K562 (cell line): ENCODE measurements at regions not wholly inside any gene's neighbourhood (a gene's known extent, or its start where the extent isn't known, plus 50 kb on each side); places are given as distances from the start of the nearest gene placed in this dataset.

ENCODE experiments used
- ATAC-seq: fragments of 200-7000 bp; cut with Tn5 transposase; 3 replicates; pipeline ENCODE4 v1.9.1; 2020; ENCODE audit warnings: moderate library complexity
- BruUV-seq: library from RNA; stranded (reverse); fragments of 400-500 nt; replicated peaks from 2 replicates; lab custom pipeline; 2021; lab: Mats Ljungman, UMichigan
- CTCF ChIA-PET: fragments of 300-600 bp; formaldehyde crosslinking; extraction: SDS; loops from one replicate; lab custom pipeline; 2021; ENCODE audit warnings: low intra/inter-chr PET ratio; lab: Yijun Ruan, JAX
- POLR2A ChIA-PET: fragments of 300-600, 350-650 bp; sonication (Branson Sonifier 250); formaldehyde crosslinking; extraction: SDS; loops from one replicate; lab custom pipeline; 2021; ENCODE audit warnings: antibody characterized with exemption, inconsistent platforms; lab: Yijun Ruan, JAX
- DNase-seq, 4 experiments: peaks; one replicate each; pipeline versions ENCODE4 v3.0.0 to v3.0.0-alpha.2; 2011 to 2018; ENCODE audit warnings: low spot score in 3 of 4, mixed read lengths in 3 of 4; ENCODE audit errors: extremely low read depth in 1 of 4
- FAIRE-seq: peaks from 2 replicates; lab custom pipeline; 2011; peaks lifted over from hg19 to GRCh38; lab: Jason Lieb, UNC
- H2AFZ ChIP-seq: 2 replicates; pipeline ENCODE4 v1.6.0; 2011; ENCODE audit warnings: low read depth, low read length, control low read depth, inconsistent platforms
- H3K27ac ChIP-seq: fragments of 200-600 bp; 3 replicates; pipeline ENCODE4 v1.8.0; 2011; ENCODE audit warnings: low read depth, mild to moderate bottlenecking, control low read depth, inconsistent platforms, low read length, moderate library complexity, mixed read lengths; ENCODE audit errors: extremely low read depth
- H3K27me3 ChIP-seq, 2 experiments: fragments of 300-600 bp in 1 of 2; 2 replicates in 1 of 2; 3 replicates in 1 of 2; pipeline versions ENCODE4 v1.6.0 to v1.8.0; 2011; ENCODE audit warnings: inconsistent platforms in 2 of 2, low read length in 2 of 2, mild to moderate bottlenecking in 1 of 2, mixed read lengths in 1 of 2, moderate library complexity in 1 of 2; ENCODE audit not compliant: control insufficient read depth in 2 of 2, insufficient read depth in 2 of 2
- H3K36me3 ChIP-seq: fragments of 300-600 bp; 3 replicates; pipeline ENCODE4 v1.8.0; 2011; ENCODE audit warnings: mild to moderate bottlenecking, low read length, inconsistent platforms; ENCODE audit not compliant: control insufficient read depth, insufficient read depth
- H3K4me1 ChIP-seq, 2 experiments: fragments of 200-600 bp in 1 of 2; replicated peaks in 1 of 2; 2 replicates in 1 of 2; 3 replicates in 1 of 2; pipeline versions ENCODE4 v1.5.1 to v1.8.0; 2011; ENCODE audit warnings: inconsistent platforms in 2 of 2, low read length in 2 of 2, mild to moderate bottlenecking in 1 of 2, mixed read lengths in 1 of 2, moderate library complexity in 1 of 2; ENCODE audit not compliant: control insufficient read depth in 2 of 2, insufficient read depth in 2 of 2
- H3K4me2 ChIP-seq: 2 replicates; pipeline ENCODE4 v1.6.1; 2011; ENCODE audit warnings: low read length, control low read depth, inconsistent platforms, mixed read lengths; ENCODE audit not compliant: insufficient read depth
- H3K4me3 ChIP-seq: fragments of 200-600 bp; sonication (generic), shearing (Covaris generic); 2 replicates; pipeline ENCODE4 v1.5.1; 2016; ENCODE audit warnings: control low read depth, inconsistent platforms
- H3K79me2 ChIP-seq: fragments of 200-600 bp; 3 replicates; pipeline ENCODE4 v1.8.0; 2011; ENCODE audit warnings: low read length, inconsistent platforms; ENCODE audit not compliant: control insufficient read depth, insufficient read depth
- H3K9ac ChIP-seq, 2 experiments: 2 replicates each; pipeline versions ENCODE4 v1.6.0 to v1.6.1; 2011; ENCODE audit warnings: low read depth in 2 of 2, low read length in 2 of 2, control low read depth in 1 of 2, inconsistent platforms in 1 of 2, mild to moderate bottlenecking in 1 of 2, mixed read lengths in 1 of 2; ENCODE audit not compliant: insufficient read depth in 1 of 2
- H3K9me1 ChIP-seq: one replicate; pipeline ENCODE4 v1.6.0; 2011; ENCODE audit warnings: inconsistent platforms, mild to moderate bottlenecking, low read length, moderate library complexity; ENCODE audit not compliant: control insufficient read depth, insufficient read depth
- H3K9me3 ChIP-seq: replicated peaks from 2 replicates; pipeline ENCODE4 v1.5.1; 2011; ENCODE audit warnings: low read depth, low read length, inconsistent platforms; ENCODE audit not compliant: control insufficient read depth, insufficient read depth
- H4K20me1 ChIP-seq: replicated peaks from 2 replicates; pipeline ENCODE4 v1.6.1; 2011; ENCODE audit warnings: low read length, inconsistent platforms, mixed read lengths; ENCODE audit not compliant: control insufficient read depth, insufficient read depth
- ARID3A ChIP-seq: IDR thresholded peaks from 2 replicates; pipeline ENCODE4 v1.6.1; 2012; ENCODE audit warnings: low read depth, low read length, improper control_type of control experiment, borderline replicate concordance
- BRD4 ChIP-seq: fragments of 200-600 bp; sonication (generic); IDR thresholded peaks from 2 replicates; pipeline ENCODE4 v1.6.1; 2017; ENCODE audit warnings: inconsistent platforms
- CBX5 ChIP-seq: IDR thresholded peaks from 2 replicates; pipeline ENCODE4 v1.6.1; 2014; ENCODE audit warnings: low read depth, borderline replicate concordance
- PCBP1 ChIP-seq: fragments of 200-400 bp; formaldehyde crosslinking; IDR thresholded peaks from 2 replicates; pipeline ENCODE4 v1.6.1; 2018; ENCODE audit warnings: mild to moderate bottlenecking, low read depth, low read length; ENCODE audit not compliant: poor library complexity, severe bottlenecking
- PHF21A ChIP-seq: fragments of 450-650 bp; IDR thresholded peaks from 2 replicates; pipeline ENCODE4 v1.6.1; 2017; ENCODE audit warnings: low read depth, borderline replicate concordance
- RBM25 ChIP-seq: fragments of 200-400 bp; formaldehyde crosslinking; IDR thresholded peaks from 2 replicates; pipeline ENCODE4 v1.6.1; 2018; ENCODE audit warnings: low read length, low read depth, moderate library complexity; ENCODE audit not compliant: severe bottlenecking
- ZC3H8 ChIP-seq: fragments of 450-650 bp; IDR thresholded peaks from 2 replicates; pipeline ENCODE4 v1.6.1; 2017
- WGBS: fragments of 100-300 bp; shearing (Covaris generic); methylation state at CpG from one replicate; pipeline ENCODE4 v1.1.6; 2016; ENCODE audit warnings: low coverage, mixed read lengths; ENCODE audit not compliant: insufficient coverage; ENCODE audit errors: missing lambda C conversion rate; 5-methylcytosine and 5-hydroxymethylcytosine counted together
- in situ Hi-C: fragments of 300-500 bp; cut with MboI; formaldehyde crosslinking; loops from 4 replicates; pipeline ENCODE4 v1.15.0; 2018; ENCODE audit warnings: inconsistent platforms, mixed read lengths
- intact Hi-C: fragments of 100-400 bp; cut with micrococcal nuclease; formaldehyde crosslinking; loops from 2 replicates; pipeline ENCODE4 v1.14.2; 2022
- TF ChIP-seq, protein P1 (sequence below): IDR thresholded peaks from 2 replicates; pipeline ENCODE4 v1.6.1; 2011; ENCODE audit warnings: borderline replicate concordance, low read depth, mild to moderate bottlenecking, moderate library complexity, low read length; ENCODE audit not compliant: insufficient read depth, poor library complexity, severe bottlenecking

DNA sequence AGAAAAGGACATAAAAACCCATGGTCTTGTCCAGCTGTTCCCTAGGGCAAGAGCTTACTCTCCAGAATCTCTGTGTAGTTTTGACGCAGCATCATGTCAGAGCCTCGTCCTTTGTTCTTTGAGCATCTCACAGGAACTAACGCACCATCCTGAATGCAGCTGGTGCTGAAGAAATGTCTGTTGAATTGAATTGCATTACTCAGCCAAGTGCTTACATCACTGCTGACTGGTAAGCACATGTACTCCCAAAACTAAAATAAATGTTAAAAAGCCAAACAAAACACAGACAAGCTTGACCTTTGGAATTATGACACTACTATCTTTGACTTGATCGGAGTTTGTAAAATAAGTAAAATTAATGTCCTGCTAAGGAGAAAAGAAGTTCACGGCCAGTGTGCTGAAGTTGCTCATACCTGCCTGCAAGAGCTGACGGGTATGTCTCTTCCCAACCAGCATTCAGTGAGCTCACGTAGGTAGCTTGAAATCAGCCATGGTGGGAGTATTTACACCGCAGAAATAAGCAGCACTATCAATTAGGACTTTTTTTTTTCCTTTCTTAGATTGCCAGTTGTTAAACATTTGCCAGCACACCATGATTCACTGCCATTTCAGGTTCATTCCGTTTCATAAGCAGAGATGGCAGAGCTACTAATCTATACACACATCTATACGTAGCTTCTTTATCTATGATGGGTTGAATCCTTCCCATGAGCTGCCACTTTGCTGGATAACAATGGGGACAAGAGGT, 310.6 kb upstream of the MSX2 start (continued):
- TF ChIP-seq, protein P1, sequence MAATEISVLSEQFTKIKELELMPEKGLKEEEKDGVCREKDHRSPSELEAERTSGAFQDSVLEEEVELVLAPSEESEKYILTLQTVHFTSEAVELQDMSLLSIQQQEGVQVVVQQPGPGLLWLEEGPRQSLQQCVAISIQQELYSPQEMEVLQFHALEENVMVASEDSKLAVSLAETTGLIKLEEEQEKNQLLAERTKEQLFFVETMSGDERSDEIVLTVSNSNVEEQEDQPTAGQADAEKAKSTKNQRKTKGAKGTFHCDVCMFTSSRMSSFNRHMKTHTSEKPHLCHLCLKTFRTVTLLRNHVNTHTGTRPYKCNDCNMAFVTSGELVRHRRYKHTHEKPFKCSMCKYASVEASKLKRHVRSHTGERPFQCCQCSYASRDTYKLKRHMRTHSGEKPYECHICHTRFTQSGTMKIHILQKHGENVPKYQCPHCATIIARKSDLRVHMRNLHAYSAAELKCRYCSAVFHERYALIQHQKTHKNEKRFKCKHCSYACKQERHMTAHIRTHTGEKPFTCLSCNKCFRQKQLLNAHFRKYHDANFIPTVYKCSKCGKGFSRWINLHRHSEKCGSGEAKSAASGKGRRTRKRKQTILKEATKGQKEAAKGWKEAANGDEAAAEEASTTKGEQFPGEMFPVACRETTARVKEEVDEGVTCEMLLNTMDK, result no peak

- H3K4me1 ChIP-seq, result no peaks in the 10 kb centered on the region
Measured at GRCh38 chr5:174414315-174414710, 310.1 kb upstream of the MSX2 start.

More at GRCh38 chr5:174414315-174414710, 310.1 kb upstream of the MSX2 start:
- DNase-seq, result no peak
- WGBS, result 0% methylated on average over 1 of the region's 1 CpG
- no peak overlapping the region for H3K4me3 ChIP-seq
- peaks cover 0 to 7% of the 10 kb centered on the region in 2 experiments; a peak in 1 of 5 replicates for H3K27me3 ChIP-seq
- H2AFZ ChIP-seq, result no peak overlapping the region
- no peak for ATAC-seq
- no peaks in the 10 kb centered on the region for H3K9me1 ChIP-seq
- in situ Hi-C loops, result no loop called here
- H3K9ac ChIP-seq, result no peak overlapping the region
- ChIA-PET CTCF (no interaction called here), POLR2A (interaction anchor here (0.6 to 1.1 kb wide), 3 partner anchors 12 to 966 kb away, joined by 3 read pairs; no protein-coding TSS in a partner anchor)
- no peak overlapping the region for H3K4me2 ChIP-seq
- H3K9me3 ChIP-seq, result no peaks in the 10 kb centered on the region
- intact Hi-C loops, result no loop called here
- H4K20me1 ChIP-seq, result 0 out of 2 replicates have a peak, but pooled peaks cover 1% of the 10 kb centered on the region
- H3K79me2 ChIP-seq, result no peaks in the 10 kb centered on the region
- H3K27ac ChIP-seq, result no peak overlapping the region
- TF ChIP-seq ZC3H8 (no peak), BRD4 (no peak), ARID3A (no peak), RBM25 (no peak), PHF21A (no peak), PCBP1 (no peak), CBX5 (no peak)
- no TSS peak for BruUV-seq
- no peak for FAIRE-seq
- H3K36me3 ChIP-seq, result no peaks in the 10 kb centered on the region
